HG02571 (cell line): ENCODE measurements at regions not wholly inside any gene's neighbourhood (a gene's known extent, or its start where the extent isn't known, plus 50 kb on each side); places are given as distances from the start of the nearest gene placed in this dataset.

ENCODE experiments used
- ATAC-seq: cut with Tn5 transposase; IDR thresholded peaks from one replicate; pipeline ENCODE4 v1.9.1; 2021; ENCODE audit warnings: mild to moderate bottlenecking, moderate library complexity; ENCODE audit not compliant: unreplicated experiment

DNA sequence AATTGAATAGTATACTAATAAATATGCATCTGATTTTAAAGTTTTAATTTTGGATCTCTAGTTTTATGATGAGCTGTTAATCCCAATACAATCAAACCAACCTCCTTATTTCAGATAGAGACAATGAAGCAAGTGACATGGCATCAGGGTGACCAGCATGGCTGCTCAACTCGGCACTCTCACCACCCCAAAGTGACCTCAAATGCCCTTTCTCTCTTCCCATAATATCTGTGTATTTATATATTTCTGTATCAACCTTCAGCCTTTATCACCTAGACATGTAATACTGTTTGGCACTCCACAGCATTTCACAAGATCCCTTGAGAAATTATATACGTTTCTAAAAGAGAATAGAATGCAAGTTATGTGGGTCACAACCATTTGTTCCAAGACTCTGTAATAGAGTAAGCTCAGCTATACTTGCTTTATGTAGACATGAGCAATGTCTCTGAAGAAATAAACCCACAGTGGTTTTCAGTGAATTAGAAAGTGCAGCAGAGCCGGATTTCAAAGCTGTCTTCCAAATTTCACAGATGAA is 1623.2 kb upstream of the PABPC4L start:
- no peak for ATAC-seq

DNA sequence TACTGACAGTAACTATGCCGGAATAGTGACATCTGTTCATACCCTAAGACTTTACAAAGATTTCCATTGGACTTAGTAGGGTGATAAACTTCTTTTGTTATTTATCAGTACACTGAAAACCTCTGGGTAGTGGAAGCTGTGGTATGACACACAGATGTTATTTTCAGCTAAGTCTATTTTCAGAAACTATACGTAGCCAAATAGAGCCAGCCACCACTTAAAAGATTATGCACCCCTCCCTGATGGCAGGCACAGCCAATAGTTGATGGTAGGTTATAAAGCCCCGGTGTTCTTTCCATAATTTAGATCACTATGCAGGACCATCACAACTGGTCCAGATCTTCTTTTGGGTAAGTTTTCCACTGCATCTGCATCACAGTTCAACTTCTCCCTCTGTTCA is 1603.2 kb upstream of the PABPC4L start:
- no peak for ATAC-seq

DNA sequence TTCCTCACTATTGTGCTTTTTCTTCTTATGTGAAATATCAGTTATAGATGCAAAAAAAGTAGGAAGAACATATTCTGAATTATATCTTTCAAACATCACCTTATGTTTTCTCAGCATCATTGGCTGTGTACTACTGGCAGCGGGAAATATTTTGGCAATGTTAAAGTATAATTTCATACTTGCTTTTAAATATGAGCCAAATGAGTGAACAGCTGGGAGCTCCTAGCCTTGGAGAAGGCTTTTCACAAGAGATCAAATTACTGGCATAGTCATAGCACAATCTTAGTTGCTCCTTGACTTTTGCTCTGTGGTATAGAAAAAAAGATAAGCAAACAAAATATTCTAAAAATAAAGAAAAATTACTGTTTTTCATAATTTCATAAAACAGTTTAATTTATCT is 1575.8 kb upstream of the PABPC4L start:
- ATAC-seq = no peak

DNA sequence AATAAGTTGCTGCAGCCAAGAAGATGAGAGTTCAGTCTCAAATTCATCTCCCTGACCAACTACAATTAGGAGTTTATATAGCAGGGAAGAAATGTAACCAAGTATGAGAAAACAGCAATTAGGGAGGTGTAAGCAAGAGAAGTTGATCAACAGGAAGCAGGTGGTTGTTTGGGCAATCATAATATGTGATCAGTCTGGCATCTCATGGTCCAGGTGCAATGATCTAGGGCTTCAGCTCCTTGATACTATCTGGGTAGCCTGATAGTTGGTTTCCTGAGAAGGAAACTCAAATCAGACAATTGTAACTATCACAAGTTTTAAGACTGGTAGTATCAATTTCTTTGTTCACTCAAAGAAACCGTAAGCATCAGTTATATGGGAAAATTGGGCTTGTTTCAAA is 1574.3 kb upstream of the PABPC4L start:
- no peak for ATAC-seq

DNA sequence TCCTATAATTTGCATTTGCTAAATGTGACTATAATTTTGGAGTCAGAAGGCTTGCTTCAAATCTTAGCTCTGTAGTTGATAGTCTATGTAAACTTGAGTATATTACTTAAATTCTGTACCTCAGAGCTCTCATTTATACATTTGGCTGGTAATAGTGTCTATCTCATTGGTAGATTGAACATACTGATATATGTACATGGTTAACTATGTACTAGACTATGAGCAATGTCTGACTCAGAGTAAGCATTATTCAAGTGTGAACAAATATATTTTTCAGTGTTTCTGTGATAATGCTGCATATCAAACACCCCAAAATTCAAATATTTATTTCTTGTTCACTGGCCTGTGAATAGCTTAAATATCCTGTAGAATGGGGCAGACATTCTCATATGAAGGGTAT is 1568.9 kb upstream of the PABPC4L start:
- no peak for ATAC-seq

DNA sequence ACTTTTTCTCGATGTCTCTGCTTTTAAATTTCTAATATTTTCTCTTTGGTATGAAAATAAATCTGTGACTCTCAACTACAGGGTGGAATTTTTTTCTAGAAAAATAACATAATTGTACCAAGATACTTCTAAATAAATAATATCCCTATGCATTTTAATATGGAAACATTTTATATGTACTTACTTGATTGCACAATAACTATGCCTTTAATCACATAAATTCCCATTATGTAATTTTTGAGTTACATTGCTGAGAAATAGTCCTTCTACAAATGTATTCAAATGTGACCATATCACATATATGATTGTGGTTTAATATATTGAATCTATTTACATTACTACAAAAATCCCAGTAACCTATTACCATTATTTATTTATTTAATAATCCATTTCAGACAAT is 1543.3 kb upstream of the PABPC4L start:
- no peak for ATAC-seq

DNA sequence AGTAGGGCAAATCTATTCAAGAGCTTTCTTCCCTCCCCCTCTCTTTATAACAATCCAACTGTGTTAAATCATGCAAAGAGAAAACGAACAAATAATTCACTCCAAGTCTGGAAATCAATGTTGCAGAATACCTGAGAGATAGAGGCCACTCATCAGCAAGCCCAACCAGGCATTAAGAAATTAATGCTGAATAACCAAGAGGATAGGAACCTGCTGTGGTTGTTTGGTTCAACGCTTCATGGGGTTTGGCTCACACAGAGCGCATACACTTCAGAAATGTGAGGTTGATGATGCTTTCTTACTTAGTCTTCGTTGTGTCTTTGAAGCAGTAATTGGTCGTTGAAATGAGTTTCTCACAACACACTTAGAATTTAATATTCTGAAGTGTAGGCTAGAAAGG is 1540.0 kb upstream of the PABPC4L start:
- ATAC-seq = no peak

DNA sequence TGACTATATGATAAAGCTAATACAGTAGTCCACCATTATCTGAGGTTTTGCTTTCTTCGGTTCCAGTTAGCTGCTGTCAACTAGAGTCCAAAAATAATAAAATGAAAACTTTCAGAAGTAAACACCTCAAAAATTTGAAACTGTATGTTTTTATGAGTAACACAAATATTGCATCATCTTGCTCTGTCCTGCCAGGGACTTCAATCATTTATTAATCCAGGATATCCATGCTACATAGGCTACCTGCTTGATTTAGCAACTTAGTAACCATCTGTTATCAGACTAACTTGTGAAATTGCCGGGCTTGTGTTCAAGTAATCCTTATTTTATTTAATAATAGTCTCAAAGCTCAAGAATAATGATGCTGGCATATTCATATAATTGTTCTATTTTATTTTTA is 1537.8 kb upstream of the PABPC4L start:
- no peak for ATAC-seq

DNA sequence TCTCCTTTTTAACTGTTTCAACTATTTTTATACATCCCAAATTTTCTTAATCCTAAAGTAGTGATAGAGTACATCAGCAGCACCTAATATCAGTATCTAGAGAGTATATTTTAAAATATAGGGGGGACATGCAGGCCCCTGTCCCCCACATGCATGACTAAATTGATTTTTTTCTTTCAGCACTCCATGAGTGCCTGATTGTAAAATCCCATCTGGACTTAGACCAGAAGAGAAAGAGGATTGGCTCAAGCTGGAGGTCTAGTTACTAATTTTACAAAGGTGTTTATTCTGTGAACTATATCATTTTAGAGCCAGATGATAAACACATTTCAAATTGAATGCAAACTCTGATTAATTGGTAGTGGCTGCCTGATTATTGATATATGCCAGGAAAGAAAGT is 1533.9 kb upstream of the PABPC4L start:
- no peak for ATAC-seq

DNA sequence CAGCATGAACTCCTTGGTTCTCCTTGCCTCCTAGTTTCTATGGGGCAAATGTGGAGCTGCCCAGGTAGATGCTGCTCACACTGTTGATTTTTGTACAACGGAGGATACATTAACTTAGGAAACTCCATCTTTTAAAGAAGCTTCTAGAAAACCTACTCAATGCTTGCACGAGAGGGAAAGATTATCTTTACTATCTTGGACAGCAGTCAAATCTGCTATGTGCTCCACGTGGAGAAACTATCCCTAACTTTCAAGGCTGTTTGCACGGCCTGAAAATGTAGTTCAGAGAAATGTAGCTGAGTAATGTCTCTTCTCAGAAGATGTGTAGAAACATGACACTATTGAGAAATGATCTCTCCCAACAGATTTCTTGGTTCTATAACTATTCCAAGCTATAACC is 1530.9 kb upstream of the PABPC4L start:
- no peak for ATAC-seq

DNA sequence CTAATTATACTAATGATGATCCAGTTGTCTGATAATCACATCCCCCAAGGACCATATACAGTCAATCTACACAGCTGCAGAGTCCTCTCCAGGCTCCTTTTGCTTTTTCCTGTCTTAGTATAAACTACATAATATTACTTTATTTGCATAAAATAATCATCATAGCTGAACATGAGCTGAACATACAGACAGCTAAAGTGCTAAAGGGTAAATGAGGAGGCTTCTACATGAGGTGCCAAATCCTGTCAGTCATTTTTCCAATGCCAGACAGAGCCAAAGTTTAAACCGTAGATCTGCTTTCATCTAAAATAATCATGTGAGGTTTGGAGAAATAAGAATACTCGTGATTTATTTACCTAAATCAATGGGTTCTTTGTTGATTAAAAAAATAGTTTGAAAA is 1530.1 kb upstream of the PABPC4L start:
- no peak for ATAC-seq

DNA sequence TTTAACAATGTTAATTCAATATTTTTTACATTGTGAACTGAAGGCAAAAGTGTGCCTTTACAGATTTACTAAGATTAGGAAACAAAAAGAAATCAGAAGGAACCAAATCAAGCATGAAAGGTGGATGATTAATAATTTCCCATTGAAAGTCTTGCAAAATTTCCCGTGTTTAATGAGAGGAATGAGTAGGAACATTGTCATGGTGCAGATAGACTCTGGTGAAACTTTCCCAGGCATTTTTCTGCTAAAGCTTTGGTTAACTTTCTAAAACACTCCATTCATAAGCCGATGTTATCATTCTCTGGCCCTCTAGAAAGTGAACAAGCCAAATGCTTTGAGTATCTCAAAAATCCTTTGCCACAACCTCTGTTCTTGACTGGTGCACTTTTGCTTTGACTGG is 1522.8 kb upstream of the PABPC4L start:
- ATAC-seq = no peak

DNA sequence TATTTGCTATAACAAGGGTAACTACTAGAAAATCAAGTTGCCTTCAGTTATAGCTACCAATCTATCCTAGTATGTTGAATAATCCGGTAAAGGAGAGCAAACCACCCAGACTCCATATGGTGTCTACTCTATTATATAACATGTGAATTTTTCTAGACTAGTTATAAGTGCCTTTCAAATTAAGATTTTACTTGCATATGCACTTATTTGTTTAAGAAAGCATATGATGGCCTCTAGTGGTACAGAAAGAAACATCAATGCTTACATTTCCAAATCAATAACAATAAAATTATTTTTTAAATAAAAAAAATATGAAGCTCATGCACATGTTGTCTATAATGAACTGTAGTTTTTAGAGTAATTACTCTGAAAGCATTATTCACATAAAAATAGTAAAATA is 1516.4 kb upstream of the PABPC4L start:
- ATAC-seq = no peak

DNA sequence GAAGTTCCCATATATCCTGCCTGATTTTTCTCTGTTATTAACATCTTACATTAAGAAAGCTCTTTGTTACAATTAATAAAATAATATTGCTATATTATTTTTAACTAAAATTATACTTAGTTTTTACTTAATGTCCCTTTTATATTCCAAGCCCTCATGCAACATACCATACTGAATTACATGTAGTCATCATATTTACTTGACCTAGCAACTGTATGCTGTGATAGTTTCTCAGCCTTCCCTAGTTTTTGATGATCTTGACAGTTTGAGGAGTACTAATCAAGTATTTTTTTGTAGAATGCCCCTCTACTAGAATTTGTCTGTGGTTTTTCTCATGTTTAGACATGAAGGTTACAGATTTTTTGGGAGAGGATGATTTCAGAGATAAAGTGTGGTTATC is 1503.8 kb upstream of the PABPC4L start:
- no peak for ATAC-seq

DNA sequence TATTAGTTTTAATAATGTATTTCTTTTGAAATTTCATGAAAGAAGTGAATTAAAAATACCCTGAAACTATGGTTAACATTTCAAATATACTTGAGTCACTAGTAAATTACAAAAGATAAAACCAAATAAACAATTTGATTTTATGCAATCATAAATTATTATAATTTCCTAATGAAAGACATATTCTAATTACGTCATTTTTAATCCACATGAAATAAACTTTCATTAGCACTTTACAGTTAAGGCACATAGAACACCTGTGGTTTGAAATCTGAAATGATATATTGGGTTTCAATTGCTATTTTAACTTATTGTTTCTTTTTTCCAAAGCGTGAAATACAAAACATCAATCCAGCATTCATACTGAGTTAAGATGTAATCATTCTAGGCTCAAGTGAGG is 1492.5 kb upstream of the PABPC4L start:
- no peak for ATAC-seq

DNA sequence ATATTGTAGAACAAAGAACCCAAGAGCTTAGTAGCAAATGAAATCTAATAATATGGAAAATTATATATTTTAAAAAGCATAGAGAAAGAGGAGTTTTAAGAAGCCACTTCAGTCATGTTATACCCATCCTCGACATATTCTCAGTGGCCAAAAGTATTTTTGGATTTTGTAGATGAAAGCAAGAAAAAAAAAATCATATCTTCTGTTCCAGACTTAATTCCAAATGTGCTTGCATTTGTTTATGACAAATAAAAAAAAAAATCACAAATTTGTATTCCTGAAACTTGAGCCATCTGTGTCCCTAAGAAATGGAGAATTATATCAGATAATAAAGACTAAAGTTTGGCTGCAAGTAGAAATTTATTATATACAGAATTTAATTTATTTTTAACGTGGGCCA is 1482.4 kb upstream of the PABPC4L start:
- no peak for ATAC-seq

DNA sequence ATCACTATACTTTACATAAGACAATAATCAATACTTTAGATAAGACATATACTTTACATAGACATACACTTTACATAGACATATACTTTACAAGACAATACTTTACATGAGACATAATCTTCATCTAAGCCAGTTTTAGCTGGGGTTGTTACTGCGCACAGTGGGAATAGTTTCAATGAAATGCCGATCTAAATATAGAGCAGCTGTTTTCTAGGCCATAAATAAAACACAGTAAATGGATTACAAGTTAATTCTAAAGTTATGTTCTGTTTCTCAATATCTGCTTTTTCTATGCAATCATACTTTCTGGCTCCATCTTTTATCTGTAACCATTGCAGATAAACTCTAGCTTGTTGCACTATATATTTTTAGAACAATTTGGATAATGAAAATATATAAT is 1470.6 kb upstream of the PABPC4L start:
- ATAC-seq = no peak

DNA sequence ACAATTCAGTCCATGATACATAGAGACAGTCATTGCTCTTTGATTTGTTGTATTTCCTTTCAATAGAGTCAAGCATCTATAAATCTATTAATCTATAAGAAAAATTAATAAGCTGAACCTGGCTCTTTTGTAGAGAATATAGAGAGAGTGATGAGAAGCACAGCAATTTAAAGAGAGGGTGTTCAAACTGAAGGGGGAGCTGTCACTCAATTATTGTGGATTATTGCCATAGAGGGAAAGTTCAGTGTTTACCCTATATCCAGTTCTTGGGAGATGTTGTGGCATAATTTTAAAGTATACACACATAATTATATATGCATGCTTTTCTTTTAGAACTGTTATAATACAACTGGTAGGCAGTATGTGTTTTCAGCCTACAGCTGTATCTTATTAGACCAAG is 1469.0 kb upstream of the PABPC4L start:
- no peak for ATAC-seq
